ENCODE measurements at regions not wholly inside any gene's neighbourhood (a gene's known extent, or its start where the extent isn't known, plus 50 kb on each side); places are given as distances from the start of the nearest gene placed in this dataset.

DNA sequence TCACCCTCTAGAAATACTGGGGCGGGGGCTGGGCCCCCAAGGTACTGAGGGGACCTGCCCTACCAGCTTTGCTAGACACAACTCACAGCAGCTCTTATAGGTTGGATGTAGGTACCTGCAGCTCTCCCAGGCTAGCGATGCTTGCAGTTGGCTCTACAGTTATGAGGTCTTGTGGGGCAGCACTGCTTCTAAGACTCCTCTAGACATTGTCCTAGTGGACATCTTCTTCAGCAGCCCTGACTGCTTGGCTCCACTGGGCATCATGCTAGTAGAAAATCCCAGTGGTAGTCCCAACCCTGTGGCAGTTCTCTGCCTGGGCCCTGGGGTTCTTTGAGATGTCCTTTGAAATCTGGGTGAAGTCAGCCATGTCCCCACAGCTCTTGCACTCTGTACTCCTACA lies 419.3 kb upstream of the SEL1L start:
- no peak for TF ChIP-seq BHLHE40 (IDR thresholded peaks at IDR 0.05; ENCODE audit: borderline replicate concordance)
- no peak for TF ChIP-seq ZNF384 (IDR thresholded peaks at IDR 0.05)
- no peak for TF ChIP-seq HDGF (IDR thresholded peaks at IDR 0.05; ENCODE audit: borderline replicate concordance)
- no peak for TF ChIP-seq L3MBTL2 (conservative IDR thresholded peaks at IDR 0.05)
- no peak for TF ChIP-seq FOXM1 (IDR thresholded peaks at IDR 0.05; ENCODE audit: borderline replicate concordance)
- no peak for TF ChIP-seq LEF1 (IDR thresholded peaks at IDR 0.05; ENCODE audit: borderline replicate concordance)
- CTCF ChIA-PET: no interaction called here
- DNase-seq (ENCODE audit: extremely low spot score): no peak

GRCh38 chr14:81953419-81953818 lies 419.8 kb upstream of the SEL1L start:
- CTCF ChIA-PET: no interaction called here

More for the DNA sequence above, 419.3 kb upstream of the SEL1L start:
- POLR2A ChIA-PET: no interaction called here

DNA sequence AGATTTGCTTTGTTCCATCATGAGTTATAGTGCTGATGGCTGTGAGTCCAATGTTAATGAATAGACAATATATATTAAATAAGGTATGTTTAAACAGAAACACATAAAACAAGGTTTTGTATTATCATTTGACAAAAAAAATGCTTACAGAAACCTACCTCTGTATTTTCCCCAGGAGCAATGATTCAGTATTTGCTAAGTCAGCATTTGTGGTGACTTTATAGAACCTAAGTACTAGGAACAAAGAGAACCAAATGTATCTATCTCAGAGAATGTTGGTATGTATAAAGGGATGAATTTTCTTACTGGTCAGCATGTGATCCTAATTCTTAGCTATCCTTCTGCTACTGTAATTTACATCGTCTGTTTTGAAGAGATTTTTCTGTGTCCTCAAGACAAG lies 421.5 kb upstream of the SEL1L start:
- CTCF ChIA-PET: no interaction called here
- TF ChIP-seq BHLHE40 (IDR thresholded peaks at IDR 0.05; ENCODE audit: borderline replicate concordance) (no peak), L3MBTL2 (conservative IDR thresholded peaks at IDR 0.05) (no peak), FOXM1 (IDR thresholded peaks at IDR 0.05; ENCODE audit: borderline replicate concordance) (no peak), LEF1 (IDR thresholded peaks at IDR 0.05; ENCODE audit: borderline replicate concordance) (no peak), CTBP1 (IDR thresholded peaks at IDR 0.05; ENCODE audit: borderline replicate concordance) (no peak)
- TF ChIP-seq, protein P1, sequence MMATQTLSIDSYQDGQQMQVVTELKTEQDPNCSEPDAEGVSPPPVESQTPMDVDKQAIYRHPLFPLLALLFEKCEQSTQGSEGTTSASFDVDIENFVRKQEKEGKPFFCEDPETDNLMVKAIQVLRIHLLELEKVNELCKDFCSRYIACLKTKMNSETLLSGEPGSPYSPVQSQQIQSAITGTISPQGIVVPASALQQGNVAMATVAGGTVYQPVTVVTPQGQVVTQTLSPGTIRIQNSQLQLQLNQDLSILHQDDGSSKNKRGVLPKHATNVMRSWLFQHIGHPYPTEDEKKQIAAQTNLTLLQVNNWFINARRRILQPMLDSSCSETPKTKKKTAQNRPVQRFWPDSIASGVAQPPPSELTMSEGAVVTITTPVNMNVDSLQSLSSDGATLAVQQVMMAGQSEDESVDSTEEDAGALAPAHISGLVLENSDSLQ (IDR thresholded peaks at IDR 0.05): no peak
- POLR2A ChIA-PET: no interaction called here
- no peak for DNase-seq (ENCODE audit: extremely low spot score)

More at GRCh38 chr14:81953419-81953818, 419.8 kb upstream of the SEL1L start:
- no peak for DNase-seq (ENCODE audit: extremely low spot score)
- TF ChIP-seq ARNT (IDR thresholded peaks at IDR 0.05) (no peak), NFRKB (IDR thresholded peaks at IDR 0.05) (no peak), FOXM1 (IDR thresholded peaks at IDR 0.05; ENCODE audit: borderline replicate concordance) (no peak), ZNF384 (IDR thresholded peaks at IDR 0.05) (no peak), L3MBTL2 (conservative IDR thresholded peaks at IDR 0.05) (no peak), TARDBP (IDR thresholded peaks at IDR 0.05) (no peak), CTBP1 (IDR thresholded peaks at IDR 0.05; ENCODE audit: borderline replicate concordance) (no peak)
- TF ChIP-seq, protein P1 (IDR thresholded peaks at IDR 0.05): no peak
- POLR2A ChIA-PET: no interaction called here

- no peak for TF ChIP-seq ZNF384 (IDR thresholded peaks at IDR 0.05)
- no peak for TF ChIP-seq CTBP1 (IDR thresholded peaks at IDR 0.05; ENCODE audit: borderline replicate concordance)
- TF ChIP-seq LEF1 (IDR thresholded peaks at IDR 0.05; ENCODE audit: borderline replicate concordance): no peak
- no peak for TF ChIP-seq FOXK2 (IDR thresholded peaks at IDR 0.05)
- TF ChIP-seq FOXM1 (IDR thresholded peaks at IDR 0.05; ENCODE audit: borderline replicate concordance): no peak
- TF ChIP-seq L3MBTL2 (conservative IDR thresholded peaks at IDR 0.05): no peak
- no peak for TF ChIP-seq ARNT (IDR thresholded peaks at IDR 0.05)
- TF ChIP-seq, protein P1 (IDR thresholded peaks at IDR 0.05): no peak
- no peak for TF ChIP-seq TARDBP (IDR thresholded peaks at IDR 0.05)
- TF ChIP-seq NFRKB (IDR thresholded peaks at IDR 0.05): no peak
- TF ChIP-seq FOXA1 (IDR thresholded peaks at IDR 0.05): no peak
- TF ChIP-seq SUZ12 (IDR thresholded peaks at IDR 0.05): no peak
- TF ChIP-seq HDGF (IDR thresholded peaks at IDR 0.05; ENCODE audit: borderline replicate concordance): no peak
- TF ChIP-seq SP1 (IDR thresholded peaks at IDR 0.05): no peak
- no peak for TF ChIP-seq ELF4 (IDR thresholded peaks at IDR 0.05)
- no peak for TF ChIP-seq BHLHE40 (IDR thresholded peaks at IDR 0.05; ENCODE audit: borderline replicate concordance)
- ChIA-PET POLR2A (no interaction called here), CTCF (no interaction called here)
- DNase-seq (ENCODE audit: extremely low spot score): no peak
These were observed 427.1 kb upstream of the SEL1L start for GRCh38 chr14:81960781-81961180.

DNA sequence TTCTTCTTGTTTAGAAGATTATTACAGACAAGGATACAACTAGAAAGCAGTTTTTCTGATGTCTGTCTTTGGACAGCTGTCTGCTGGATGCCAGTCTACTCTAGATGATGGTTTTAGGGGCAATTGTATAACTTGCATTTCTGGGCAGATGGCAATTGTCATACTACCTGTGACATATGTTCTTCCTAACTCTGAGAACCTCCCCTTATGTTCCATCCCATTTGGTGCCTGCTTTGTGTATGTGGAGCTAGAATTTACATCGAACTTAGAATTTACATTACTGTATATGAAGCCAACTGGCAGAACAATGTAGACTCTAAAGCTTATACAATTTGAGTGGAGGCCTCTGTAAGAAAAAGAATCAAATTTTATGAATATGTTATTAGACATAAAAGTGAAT lies 430.2 kb upstream of the SEL1L start:
- DNase-seq (ENCODE audit: extremely low spot score): no peak
- TF ChIP-seq ELF4 (IDR thresholded peaks at IDR 0.05): no peak
- no peak for TF ChIP-seq FOXA1 (IDR thresholded peaks at IDR 0.05)
- no peak for TF ChIP-seq NFRKB (IDR thresholded peaks at IDR 0.05)
- TF ChIP-seq CTBP1 (IDR thresholded peaks at IDR 0.05; ENCODE audit: borderline replicate concordance): no peak
- TF ChIP-seq BHLHE40 (IDR thresholded peaks at IDR 0.05; ENCODE audit: borderline replicate concordance): no peak
- TF ChIP-seq ARNT (IDR thresholded peaks at IDR 0.05): no peak
- TF ChIP-seq LEF1 (IDR thresholded peaks at IDR 0.05; ENCODE audit: borderline replicate concordance): no peak
- TF ChIP-seq, protein P1 (IDR thresholded peaks at IDR 0.05): no peak
- no peak for TF ChIP-seq SUZ12 (IDR thresholded peaks at IDR 0.05)
- no peak for TF ChIP-seq HDGF (IDR thresholded peaks at IDR 0.05; ENCODE audit: borderline replicate concordance)
- POLR2A ChIA-PET: no interaction called here
- CTCF ChIA-PET: no interaction called here

DNA sequence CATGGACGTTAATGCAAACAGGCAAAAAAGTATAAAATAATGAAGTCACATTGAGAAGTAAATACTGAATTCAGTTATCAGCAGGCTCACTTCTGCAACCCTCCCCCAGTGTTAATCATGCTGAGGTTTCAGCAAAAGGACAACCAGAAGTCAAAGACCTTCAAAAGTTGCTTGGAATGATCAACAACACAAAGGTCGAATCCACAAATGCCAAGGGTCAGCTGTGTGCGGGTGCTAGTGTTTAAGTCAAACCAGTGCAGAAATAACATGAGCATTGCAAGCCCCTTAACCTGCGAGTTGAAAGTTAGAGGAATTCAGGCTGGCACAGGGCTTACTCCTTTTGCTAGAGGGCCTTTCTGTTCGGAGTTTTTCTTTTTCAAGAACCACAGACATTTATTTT lies 436.7 kb upstream of the SEL1L start:
- ChIA-PET CTCF (no interaction called here), POLR2A (no interaction called here)
- DNase-seq (ENCODE audit: extremely low spot score): no peak
- TF ChIP-seq L3MBTL2 (conservative IDR thresholded peaks at IDR 0.05) (no peak), FOXK2 (IDR thresholded peaks at IDR 0.05) (no peak), NFRKB (IDR thresholded peaks at IDR 0.05) (no peak), CTBP1 (IDR thresholded peaks at IDR 0.05; ENCODE audit: borderline replicate concordance) (no peak), ZNF384 (IDR thresholded peaks at IDR 0.05) (no peak), SUZ12 (IDR thresholded peaks at IDR 0.05) (no peak), ELF4 (IDR thresholded peaks at IDR 0.05) (no peak), TARDBP (IDR thresholded peaks at IDR 0.05) (no peak)
- TF ChIP-seq, protein P1 (IDR thresholded peaks at IDR 0.05): no peak
